ENCODE measurements at regions not wholly inside any gene's neighbourhood (a gene's known extent, or its start where the extent isn't known, plus 50 kb on each side); places are given as distances from the start of the nearest gene placed in this dataset.

DNA sequence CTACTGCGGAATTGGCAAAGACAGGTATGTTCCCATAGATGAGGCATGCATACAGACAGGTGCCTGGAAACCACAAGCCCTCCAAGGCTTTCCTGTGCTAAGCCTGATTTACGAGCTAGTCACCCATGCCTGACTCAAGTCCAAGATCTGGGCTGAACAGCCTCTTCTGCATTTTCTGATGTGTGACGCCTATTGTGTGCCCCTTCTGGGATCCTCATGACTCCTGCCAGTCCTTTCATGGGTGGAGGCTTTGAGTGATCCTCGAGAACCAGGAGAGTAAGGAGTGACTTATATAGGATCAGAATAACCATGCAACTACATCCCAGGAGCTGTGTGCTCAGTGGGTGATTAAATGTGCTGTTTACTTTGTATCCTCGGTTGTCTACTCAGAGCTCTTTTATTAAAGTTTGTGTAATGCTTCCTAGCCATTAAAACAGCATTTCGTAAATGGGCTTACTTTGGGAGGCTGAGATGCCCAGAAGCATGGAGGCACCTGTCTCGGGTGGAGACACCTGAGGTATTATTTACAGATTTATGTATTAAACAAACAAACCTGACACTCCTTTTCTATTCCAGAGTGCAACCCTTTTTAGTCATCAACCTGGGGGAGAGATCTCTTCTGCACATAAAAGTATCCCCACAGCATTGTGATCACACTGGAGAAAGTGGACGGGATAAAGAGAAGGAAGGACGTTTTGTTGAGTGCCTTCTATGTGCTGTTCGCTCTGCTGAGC is 373.0 kb upstream of the DYNLRB2 start:
- H3K79me1 ChIP-seq (ENCODE audit: low read length), result no peaks in the 10 kb centered on the region
- H4K12ac ChIP-seq (ENCODE audit: low read depth, low read length), result no peak overlapping the region
- no peak overlapping the region for H4K91ac ChIP-seq (ENCODE audit: low read depth, low read length)
- H4K8ac ChIP-seq (ENCODE audit: low read depth, low read length), result no peak overlapping the region
- H3K4me2 ChIP-seq (ENCODE audit: low read length), result no peak overlapping the region
- no peak for DNase-seq
- no peak overlapping the region for H3K23ac ChIP-seq (ENCODE audit: low read length)
- no peak overlapping the region for H2BK5ac ChIP-seq (ENCODE audit: low read depth, low read length, poor library complexity)
- H2BK120ac ChIP-seq (ENCODE audit: insufficient read depth, low read length, poor library complexity), result no peak overlapping the region
- no CpG with 5 or more reads among the region's 10 CpGs for WGBS (ENCODE audit: extremely low coverage, insufficient coverage, insufficient read length)
- H2AFZ ChIP-seq (ENCODE audit: insufficient read depth, low read length, poor library complexity), result no peak overlapping the region
- H3K18ac ChIP-seq (ENCODE audit: low read length), result no peak overlapping the region
- H3K4me3 ChIP-seq (ENCODE audit: low read depth, low read length), result no peak overlapping the region
- H3K14ac ChIP-seq (ENCODE audit: low read length), result no peak overlapping the region
- no peaks in the 10 kb centered on the region for H3K9me3 ChIP-seq (ENCODE audit: insufficient read depth, low read depth, low read length)
- no peak overlapping the region for H3K4ac ChIP-seq (ENCODE audit: low read depth, low read length)
- H2AK5ac ChIP-seq (ENCODE audit: low read length), result no peak overlapping the region
- no peak overlapping the region for H3K9ac ChIP-seq (ENCODE audit: low read length)
- H3K79me2 ChIP-seq (ENCODE audit: control insufficient read depth, insufficient read depth, low read length, poor library complexity), result no peaks in the 10 kb centered on the region
- no peak overlapping the region for H2BK12ac ChIP-seq (ENCODE audit: low read length)
- no peak overlapping the region for H3K27ac ChIP-seq (ENCODE audit: low read depth, low read length)
- no peaks in the 10 kb centered on the region for H3K36me3 ChIP-seq (ENCODE audit: control insufficient read depth in 1 of 2, insufficient read depth in 2 of 2, low read length in 2 of 2)
- no peaks in the 10 kb centered on the region for H3K4me1 ChIP-seq (ENCODE audit: control insufficient read depth in 1 of 2, insufficient read depth in 2 of 2, low read length in 2 of 2)
- H3K27me3 ChIP-seq (ENCODE audit: insufficient read depth, low read length), result no peaks in the 10 kb centered on the region

GRCh38 chr16:80166082-80166481 is 374.7 kb upstream of the DYNLRB2 start:
- DNase-seq, result no peak
- Histone ChIP-seq H3K9me3 (ENCODE audit: insufficient read depth, low read depth, low read length) (no peaks in the 10 kb centered on the region), H2BK12ac (ENCODE audit: low read length) (no peak overlapping the region), H3K27me3 (ENCODE audit: insufficient read depth, low read length) (no peaks in the 10 kb centered on the region), H2AK5ac (ENCODE audit: low read length) (no peak overlapping the region), H3K4me1 (ENCODE audit: control insufficient read depth in 1 of 2, insufficient read depth in 2 of 2, low read length in 2 of 2) (no peaks in the 10 kb centered on the region), H3K14ac (ENCODE audit: low read length) (no peak overlapping the region), H2BK120ac (ENCODE audit: insufficient read depth, low read length, poor library complexity) (no peak overlapping the region), H3K27ac (ENCODE audit: low read depth, low read length) (no peak overlapping the region), H3K18ac (ENCODE audit: low read length) (no peak overlapping the region), H3K4ac (ENCODE audit: low read depth, low read length) (no peak overlapping the region), H4K91ac (ENCODE audit: low read depth, low read length) (no peak overlapping the region), H3K4me3 (ENCODE audit: low read depth, low read length) (no peak overlapping the region), H3K36me3 (ENCODE audit: control insufficient read depth in 1 of 2, insufficient read depth in 2 of 2, low read length in 2 of 2) (no peaks in the 10 kb centered on the region), H3K4me2 (ENCODE audit: low read length) (no peak overlapping the region), H3K23ac (ENCODE audit: low read length) (no peak overlapping the region), H2AFZ (ENCODE audit: insufficient read depth, low read length, poor library complexity) (no peak overlapping the region), H3K9ac (ENCODE audit: low read length) (no peak overlapping the region), H3K79me1 (ENCODE audit: low read length) (no peaks in the 10 kb centered on the region), H3K79me2 (ENCODE audit: control insufficient read depth, insufficient read depth, low read length, poor library complexity) (no peaks in the 10 kb centered on the region), H4K8ac (ENCODE audit: low read depth, low read length) (no peak overlapping the region), H4K12ac (ENCODE audit: low read depth, low read length) (no peak overlapping the region), H2BK5ac (ENCODE audit: low read depth, low read length, poor library complexity) (no peak overlapping the region)
- WGBS (ENCODE audit: extremely low coverage, insufficient coverage, insufficient read length), result no CpG with 5 or more reads among the region's 3 CpGs

DNA sequence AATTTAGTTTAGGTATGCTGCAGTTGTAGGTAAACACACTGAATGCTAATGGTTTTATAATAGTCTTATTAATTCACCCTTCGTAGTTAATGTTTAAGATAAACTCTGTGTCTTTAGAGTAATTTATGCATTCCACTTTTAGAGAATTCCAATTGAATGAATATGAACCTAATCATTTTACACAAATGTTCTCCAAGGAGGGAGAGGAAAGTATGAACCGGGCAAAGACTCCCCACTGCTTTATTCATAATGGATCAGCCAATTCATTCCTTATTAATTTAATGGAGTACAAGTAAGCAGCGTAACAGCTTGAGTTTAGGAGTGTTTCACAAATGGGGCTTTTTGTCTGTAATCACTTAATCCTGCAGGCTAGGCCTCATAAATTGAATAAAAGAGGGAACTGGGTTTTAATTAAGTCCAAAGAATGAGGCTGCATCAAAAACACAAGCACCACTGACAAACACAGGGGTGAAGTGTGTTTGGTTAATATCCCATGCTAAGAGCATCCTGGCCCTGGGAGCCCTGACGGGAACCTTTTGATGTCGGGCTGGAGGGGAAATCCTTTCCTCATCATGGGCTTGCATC is 375.7 kb upstream of the DYNLRB2 start:
- no peak overlapping the region for H2BK120ac ChIP-seq (ENCODE audit: insufficient read depth, low read length, poor library complexity)
- H3K4me2 ChIP-seq (ENCODE audit: low read length), result no peak overlapping the region
- H3K4me1 ChIP-seq (ENCODE audit: control insufficient read depth in 1 of 2, insufficient read depth in 2 of 2, low read length in 2 of 2), result no peaks in the 10 kb centered on the region
- no peak overlapping the region for H3K4me3 ChIP-seq (ENCODE audit: low read depth, low read length)
- no peak overlapping the region for H3K18ac ChIP-seq (ENCODE audit: low read length)
- no peak overlapping the region for H3K4ac ChIP-seq (ENCODE audit: low read depth, low read length)
- H4K8ac ChIP-seq (ENCODE audit: low read depth, low read length), result no peak overlapping the region
- no peaks in the 10 kb centered on the region for H3K36me3 ChIP-seq (ENCODE audit: control insufficient read depth in 1 of 2, insufficient read depth in 2 of 2, low read length in 2 of 2)
- H2BK5ac ChIP-seq (ENCODE audit: low read depth, low read length, poor library complexity), result no peak overlapping the region
- no peak overlapping the region for H3K23ac ChIP-seq (ENCODE audit: low read length)
- H2AFZ ChIP-seq (ENCODE audit: insufficient read depth, low read length, poor library complexity), result no peak overlapping the region
- no peak overlapping the region for H3K27ac ChIP-seq (ENCODE audit: low read depth, low read length)
- H2BK12ac ChIP-seq (ENCODE audit: low read length), result no peak overlapping the region
- no peak overlapping the region for H2AK5ac ChIP-seq (ENCODE audit: low read length)
- H3K79me1 ChIP-seq (ENCODE audit: low read length), result no peaks in the 10 kb centered on the region
- DNase-seq, result no peak
- H3K14ac ChIP-seq (ENCODE audit: low read length), result no peak overlapping the region
- no peak overlapping the region for H3K9ac ChIP-seq (ENCODE audit: low read length)
- no peaks in the 10 kb centered on the region for H3K79me2 ChIP-seq (ENCODE audit: control insufficient read depth, insufficient read depth, low read length, poor library complexity)
- no peak overlapping the region for H4K12ac ChIP-seq (ENCODE audit: low read depth, low read length)
- H4K91ac ChIP-seq (ENCODE audit: low read depth, low read length), result no peak overlapping the region
- no CpG with 5 or more reads among the region's 5 CpGs for WGBS (ENCODE audit: extremely low coverage, insufficient coverage, insufficient read length)
- H3K9me3 ChIP-seq (ENCODE audit: insufficient read depth, low read depth, low read length), result no peaks in the 10 kb centered on the region
- no peaks in the 10 kb centered on the region for H3K27me3 ChIP-seq (ENCODE audit: insufficient read depth, low read length)

- no peaks in the 10 kb centered on the region for H3K79me1 ChIP-seq (ENCODE audit: low read length)
- no CpG with 5 or more reads among the region's 4 CpGs for WGBS (ENCODE audit: extremely low coverage, insufficient coverage, insufficient read length)
Measured at GRCh38 chr16:80163339-80163738, 377.5 kb upstream of the DYNLRB2 start.

More at GRCh38 chr16:80163339-80163738, 377.5 kb upstream of the DYNLRB2 start:
- H2AFZ ChIP-seq (ENCODE audit: insufficient read depth, low read length, poor library complexity), result no peak overlapping the region
- H2BK12ac ChIP-seq (ENCODE audit: low read length), result no peak overlapping the region
- H3K79me2 ChIP-seq (ENCODE audit: control insufficient read depth, insufficient read depth, low read length, poor library complexity), result no peaks in the 10 kb centered on the region
- H3K9ac ChIP-seq (ENCODE audit: low read length), result no peak overlapping the region
- H2AK5ac ChIP-seq (ENCODE audit: low read length), result no peak overlapping the region
- no peak overlapping the region for H4K91ac ChIP-seq (ENCODE audit: low read depth, low read length)
- no peak overlapping the region for H3K27ac ChIP-seq (ENCODE audit: low read depth, low read length)
- H3K4me3 ChIP-seq (ENCODE audit: low read depth, low read length), result no peak overlapping the region
- no peak overlapping the region for H3K4me2 ChIP-seq (ENCODE audit: low read length)
- H3K27me3 ChIP-seq (ENCODE audit: insufficient read depth, low read length), result no peaks in the 10 kb centered on the region
- no peak overlapping the region for H2BK120ac ChIP-seq (ENCODE audit: insufficient read depth, low read length, poor library complexity)
- H3K9me3 ChIP-seq (ENCODE audit: insufficient read depth, low read depth, low read length), result peaks cover 2% of the 10 kb centered on the region
- no peak overlapping the region for H3K4ac ChIP-seq (ENCODE audit: low read depth, low read length)
- H3K23ac ChIP-seq (ENCODE audit: low read length), result no peak overlapping the region
- H3K14ac ChIP-seq (ENCODE audit: low read length), result no peak overlapping the region
- H4K8ac ChIP-seq (ENCODE audit: low read depth, low read length), result no peak overlapping the region
- no peak overlapping the region for H4K12ac ChIP-seq (ENCODE audit: low read depth, low read length)
- no peaks in the 10 kb centered on the region for H3K36me3 ChIP-seq (ENCODE audit: control insufficient read depth in 1 of 2, insufficient read depth in 2 of 2, low read length in 2 of 2)
- H3K4me1 ChIP-seq (ENCODE audit: control insufficient read depth in 1 of 2, insufficient read depth in 2 of 2, low read length in 2 of 2), result no peaks in the 10 kb centered on the region
- no peak overlapping the region for H2BK5ac ChIP-seq (ENCODE audit: low read depth, low read length, poor library complexity)
- no peak overlapping the region for H3K18ac ChIP-seq (ENCODE audit: low read length)
- no peak for DNase-seq

All from trophoblast cell (in vitro differentiated cells and primary cell).